Bronchial epithelial cell (primary cell): ENCODE measurements at regions not wholly inside any gene's neighbourhood (a gene's known extent, or its start where the extent isn't known, plus 50 kb on each side); places are given as distances from the start of the nearest gene placed in this dataset.

Experiments used
- DNase-seq: peaks from one replicate; pipeline ENCODE4 v3.0.0-alpha.2; 2010; ENCODE audit warnings: low read depth
- FAIRE-seq: peaks from 2 replicates; lab custom pipeline; 2011; peaks lifted over from hg19 to GRCh38; lab: Jason Lieb, UNC
- H3K27me3 ChIP-seq: 2 replicates; pipeline ENCODE4 v1.5.1; 2011; ENCODE audit warnings: low read length; ENCODE audit not compliant: control insufficient read depth, insufficient read depth
- H3K36me3 ChIP-seq: 2 replicates; pipeline ENCODE4 v1.5.1; 2011; ENCODE audit warnings: low read length; ENCODE audit not compliant: control insufficient read depth, insufficient read depth
- H3K4me3 ChIP-seq: 2 replicates; pipeline ENCODE4 v1.5.1; 2011; ENCODE audit warnings: mild to moderate bottlenecking, low read depth, low read length, control low read depth
- TF ChIP-seq, protein P1 (sequence below): IDR thresholded peaks from 2 replicates; pipeline ENCODE4 v1.5.1; 2011; ENCODE audit warnings: mild to moderate bottlenecking, moderate library complexity, low read length, control low read depth, inconsistent platforms; ENCODE audit not compliant: insufficient read depth, severe bottlenecking

DNA sequence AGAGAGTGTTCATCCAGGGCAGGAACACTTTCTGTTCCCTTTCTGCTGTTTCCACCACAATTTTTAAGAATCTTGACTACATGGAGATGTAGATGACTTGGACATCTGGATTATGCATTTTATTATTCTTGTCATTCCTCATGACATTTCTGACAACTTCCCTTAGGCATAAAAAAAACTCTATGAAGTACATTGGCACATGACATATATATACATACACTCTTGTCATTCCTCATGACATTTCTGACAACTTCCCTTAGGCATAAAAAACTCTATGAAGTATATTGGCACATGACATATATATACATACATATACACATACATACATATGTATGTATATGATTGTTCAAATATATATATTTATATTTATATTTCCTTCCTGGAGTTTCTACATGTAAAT, 531.5 kb downstream of the COL12A1 start:
- no peak for FAIRE-seq
- TF ChIP-seq, protein P1, sequence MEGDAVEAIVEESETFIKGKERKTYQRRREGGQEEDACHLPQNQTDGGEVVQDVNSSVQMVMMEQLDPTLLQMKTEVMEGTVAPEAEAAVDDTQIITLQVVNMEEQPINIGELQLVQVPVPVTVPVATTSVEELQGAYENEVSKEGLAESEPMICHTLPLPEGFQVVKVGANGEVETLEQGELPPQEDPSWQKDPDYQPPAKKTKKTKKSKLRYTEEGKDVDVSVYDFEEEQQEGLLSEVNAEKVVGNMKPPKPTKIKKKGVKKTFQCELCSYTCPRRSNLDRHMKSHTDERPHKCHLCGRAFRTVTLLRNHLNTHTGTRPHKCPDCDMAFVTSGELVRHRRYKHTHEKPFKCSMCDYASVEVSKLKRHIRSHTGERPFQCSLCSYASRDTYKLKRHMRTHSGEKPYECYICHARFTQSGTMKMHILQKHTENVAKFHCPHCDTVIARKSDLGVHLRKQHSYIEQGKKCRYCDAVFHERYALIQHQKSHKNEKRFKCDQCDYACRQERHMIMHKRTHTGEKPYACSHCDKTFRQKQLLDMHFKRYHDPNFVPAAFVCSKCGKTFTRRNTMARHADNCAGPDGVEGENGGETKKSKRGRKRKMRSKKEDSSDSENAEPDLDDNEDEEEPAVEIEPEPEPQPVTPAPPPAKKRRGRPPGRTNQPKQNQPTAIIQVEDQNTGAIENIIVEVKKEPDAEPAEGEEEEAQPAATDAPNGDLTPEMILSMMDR = no peak
- no peaks in the 10 kb centered on the region for H3K36me3 ChIP-seq

DNA sequence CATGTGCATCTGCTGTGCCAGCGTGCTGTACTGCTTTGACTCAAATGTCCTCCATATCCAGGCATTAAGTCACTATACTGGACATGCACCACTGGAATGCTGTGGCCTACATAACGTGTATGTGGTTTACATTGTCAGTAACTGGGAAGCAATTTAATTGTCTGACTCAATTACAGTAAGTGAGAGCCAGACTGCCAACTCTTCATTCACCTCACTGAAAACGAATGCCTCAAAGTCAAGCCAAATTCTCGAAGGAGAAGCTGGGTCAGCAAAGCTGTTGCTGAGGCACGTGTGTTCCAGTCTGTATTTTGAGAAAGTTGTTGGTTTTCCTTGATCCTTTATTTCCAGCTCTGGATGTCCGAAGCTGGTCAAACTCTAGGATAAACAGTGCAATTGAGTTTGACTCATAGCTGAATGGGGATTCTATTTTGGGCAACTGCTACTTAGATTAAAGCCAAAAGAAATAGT, 534.3 kb downstream of the COL12A1 start:
- FAIRE-seq = no peak
- Histone ChIP-seq H3K36me3 (no peaks in the 10 kb centered on the region), H3K4me3 (no peak overlapping the region), H3K27me3 (no peaks in the 10 kb centered on the region)
- DNase-seq = no peak
- TF ChIP-seq, protein P1 = no peak

More for the DNA sequence above, 531.5 kb downstream of the COL12A1 start:
- DNase-seq = no peak
- H3K27me3 ChIP-seq = no peaks in the 10 kb centered on the region
- H3K4me3 ChIP-seq = no peak overlapping the region

DNA sequence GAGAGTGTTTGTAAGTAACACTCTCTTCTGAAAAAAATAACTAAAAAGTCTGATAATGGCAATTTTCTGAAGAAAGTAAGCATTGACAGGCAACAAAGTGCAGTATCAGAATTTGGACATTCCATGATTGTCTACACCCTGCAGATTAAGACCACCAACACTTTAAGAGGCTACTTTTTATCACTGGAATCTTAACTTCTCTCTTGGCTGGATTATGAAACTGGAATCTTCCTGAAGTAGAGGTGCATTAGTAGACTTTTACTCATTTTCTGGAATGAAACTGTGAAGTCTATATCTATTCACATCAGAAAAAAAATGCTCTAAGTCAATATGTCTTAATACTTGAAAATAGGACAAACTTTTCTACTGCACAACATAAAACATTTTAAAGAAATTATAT, 547.5 kb downstream of the COL12A1 start:
- no peak for DNase-seq
- no peak for FAIRE-seq
- TF ChIP-seq, protein P1 = no peak

DNA sequence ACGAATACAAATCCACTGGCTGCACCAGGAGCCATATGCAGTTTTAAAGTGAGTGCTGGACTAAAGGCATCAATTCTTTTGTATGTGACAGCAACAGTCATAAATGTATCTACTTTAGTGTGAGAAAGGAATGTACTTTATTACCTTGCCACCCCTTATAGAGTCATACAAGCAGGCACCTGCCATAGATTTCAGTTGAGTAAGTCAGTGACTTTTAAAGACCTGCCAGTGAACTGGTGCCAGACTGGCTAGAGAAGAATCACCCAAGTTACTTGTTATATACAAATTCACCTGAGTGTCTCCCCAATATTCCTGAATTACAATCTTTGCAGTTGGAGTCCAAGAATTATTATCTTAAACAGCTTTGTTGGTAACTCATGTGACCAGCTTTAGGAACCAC, 547.9 kb downstream of the COL12A1 start:
- no peaks in the 10 kb centered on the region for H3K27me3 ChIP-seq
- H3K4me3 ChIP-seq = no peak overlapping the region
- TF ChIP-seq, protein P1 = no peak
- no peak for FAIRE-seq
- no peak for DNase-seq
- H3K36me3 ChIP-seq = no peaks in the 10 kb centered on the region

More for the DNA sequence above, 547.5 kb downstream of the COL12A1 start:
- H3K27me3 ChIP-seq = no peaks in the 10 kb centered on the region
- no peaks in the 10 kb centered on the region for H3K36me3 ChIP-seq
- no peak overlapping the region for H3K4me3 ChIP-seq

DNA sequence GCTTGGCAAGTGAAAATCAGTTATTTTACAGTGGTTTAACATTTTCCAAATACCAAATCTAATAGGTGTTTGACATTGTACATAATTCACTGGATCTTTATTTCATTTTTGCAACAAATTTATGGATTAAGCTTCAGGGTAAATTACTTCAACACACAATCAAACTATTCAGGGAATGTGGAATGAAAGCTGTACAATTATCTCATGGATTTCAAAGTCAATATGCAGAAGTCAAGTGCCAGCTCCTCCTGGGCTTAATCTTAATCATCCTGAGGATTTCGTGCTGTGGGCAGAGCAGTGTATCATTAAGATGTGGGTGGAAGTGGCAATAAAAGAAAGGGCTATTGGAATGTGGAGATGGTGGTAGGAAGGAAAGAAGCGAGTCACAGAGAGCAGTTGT, 548.8 kb downstream of the COL12A1 start:
- TF ChIP-seq, protein P1 = no peak
- DNase-seq = no peak
- no peaks in the 10 kb centered on the region for H3K36me3 ChIP-seq
- no peak overlapping the region for H3K4me3 ChIP-seq
- no peaks in the 10 kb centered on the region for H3K27me3 ChIP-seq
- no peak for FAIRE-seq

DNA sequence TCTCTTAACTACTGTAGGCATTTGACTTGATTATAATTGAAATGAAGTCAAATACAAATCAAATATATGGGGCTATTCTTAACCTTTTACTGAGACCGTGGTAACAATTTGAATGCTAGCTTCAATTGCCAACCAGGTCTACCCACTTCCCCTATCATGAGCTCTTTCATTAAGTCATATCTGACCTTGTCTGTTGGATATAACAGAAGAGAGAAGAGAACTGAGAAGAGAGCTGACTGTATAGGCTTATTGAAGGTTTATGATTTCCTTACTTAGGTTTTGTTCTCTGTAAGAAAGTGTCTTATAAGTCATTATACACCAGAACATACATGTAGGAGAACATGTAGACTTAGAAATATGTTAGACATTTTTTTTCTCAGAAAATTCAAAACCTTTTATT, 549.4 kb downstream of the COL12A1 start:
- DNase-seq (no peak), FAIRE-seq (no peak)
- TF ChIP-seq, protein P1 = no peak
- Histone ChIP-seq H3K36me3 (no peaks in the 10 kb centered on the region), H3K4me3 (no peak overlapping the region), H3K27me3 (no peaks in the 10 kb centered on the region)
